H9 (cell line): ENCODE measurements at regions not wholly inside any gene's neighbourhood (a gene's known extent, or its start where the extent isn't known, plus 50 kb on each side); places are given as distances from the start of the nearest gene placed in this dataset.

Experiments
- DNase-seq: peaks from one replicate; pipeline ENCODE4 v3.0.0-alpha.2; 2017
- H2AFZ ChIP-seq: one replicate; pipeline ENCODE4 v1.6.1; 2013; ENCODE audit warnings: mild to moderate bottlenecking, low read length, control low read depth, moderate library complexity
- H2AK5ac ChIP-seq: 2 replicates; pipeline ENCODE4 v1.6.1; 2013; ENCODE audit warnings: low read length, control low read depth, mixed read lengths; ENCODE audit not compliant: insufficient read length
- H2BK120ac ChIP-seq: one replicate; pipeline ENCODE4 v1.6.1; 2013; ENCODE audit warnings: low read depth, mild to moderate bottlenecking, low read length, control low read depth, inconsistent platforms; ENCODE audit not compliant: poor library complexity, severe bottlenecking
- H2BK12ac ChIP-seq: 2 replicates; pipeline ENCODE4 v1.6.1; 2013; ENCODE audit warnings: low read length, control low read depth, mixed read lengths, low read depth; ENCODE audit not compliant: insufficient read length
- H2BK15ac ChIP-seq: 2 replicates; pipeline ENCODE4 v1.6.1; 2013; ENCODE audit warnings: low read depth, low read length, control low read depth
- H2BK20ac ChIP-seq: one replicate; pipeline ENCODE4 v1.6.1; 2013; ENCODE audit warnings: low read depth, mild to moderate bottlenecking, low read length, control low read depth, inconsistent platforms; ENCODE audit not compliant: poor library complexity, severe bottlenecking
- H2BK5ac ChIP-seq: 2 replicates; pipeline ENCODE4 v1.6.1; 2013; ENCODE audit warnings: low read length, control low read depth, mixed read lengths; ENCODE audit not compliant: insufficient read length
- H3K14ac ChIP-seq: 2 replicates; pipeline ENCODE4 v1.6.1; 2013; ENCODE audit warnings: low read length, control low read depth; ENCODE audit not compliant: insufficient read depth
- H3K18ac ChIP-seq: 2 replicates; pipeline ENCODE4 v1.6.1; 2013; ENCODE audit warnings: low read depth, mild to moderate bottlenecking, mixed read lengths, low read length, control low read depth; ENCODE audit not compliant: insufficient read length
- H3K23ac ChIP-seq: 2 replicates; pipeline ENCODE4 v1.6.1; 2013; ENCODE audit warnings: low read length, control low read depth, mixed read lengths, low read depth; ENCODE audit not compliant: insufficient read length
- H3K23me2 ChIP-seq: 2 replicates; pipeline ENCODE4 v1.6.1; 2013; ENCODE audit warnings: low read depth, mild to moderate bottlenecking, mixed read lengths, low read length, control low read depth; ENCODE audit not compliant: insufficient read length, poor library complexity, severe bottlenecking
- H3K27ac ChIP-seq: 2 replicates; pipeline ENCODE4 v1.5.1; 2013; ENCODE audit warnings: low read length, control low read depth, mixed read lengths, low read depth; ENCODE audit not compliant: insufficient read length
- H3K27me3 ChIP-seq: 2 replicates; pipeline ENCODE4 v1.6.1; 2013; ENCODE audit warnings: low read length, control low read depth, inconsistent platforms; ENCODE audit not compliant: insufficient read depth
- H3K4ac ChIP-seq: 2 replicates; pipeline ENCODE4 v1.6.1; 2013; ENCODE audit warnings: low read depth, mild to moderate bottlenecking, control low read depth, inconsistent platforms, low read length, moderate library complexity
- H3K4me1 ChIP-seq: 2 replicates; pipeline ENCODE4 v1.6.1; 2013; ENCODE audit warnings: low read length, control low read depth, inconsistent platforms; ENCODE audit not compliant: insufficient read depth
- H3K4me2 ChIP-seq: 2 replicates; pipeline ENCODE4 v1.6.1; 2013; ENCODE audit warnings: low read length, control low read depth, mixed read lengths; ENCODE audit not compliant: insufficient read length, insufficient read depth
- H3K56ac ChIP-seq: 2 replicates; pipeline ENCODE4 v1.6.1; 2013; ENCODE audit warnings: low read depth, mild to moderate bottlenecking, mixed read lengths, low read length, control low read depth; ENCODE audit not compliant: insufficient read length
- H3K79me1 ChIP-seq: 2 replicates; pipeline ENCODE4 v1.6.1; 2013; ENCODE audit warnings: low read depth, mild to moderate bottlenecking, moderate library complexity, low read length, control low read depth, inconsistent platforms; ENCODE audit not compliant: insufficient read depth, poor library complexity, severe bottlenecking
- H3K79me2 ChIP-seq: 2 replicates; pipeline ENCODE4 v1.6.1; 2013; ENCODE audit warnings: low read length, control low read depth, inconsistent platforms; ENCODE audit not compliant: insufficient read depth
- H3K9ac ChIP-seq: 2 replicates; pipeline ENCODE4 v1.6.1; 2013; ENCODE audit warnings: low read length, control low read depth, mixed read lengths; ENCODE audit not compliant: insufficient read length; ENCODE audit errors: extremely low read depth
- H3K9me3 ChIP-seq: one replicate; pipeline ENCODE4 v1.6.1; 2013; ENCODE audit warnings: low read depth, low read length, inconsistent platforms; ENCODE audit not compliant: control insufficient read depth
- H3T11ph ChIP-seq: one replicate; pipeline ENCODE4 v1.6.1; 2013; ENCODE audit warnings: mild to moderate bottlenecking, low read length, control low read depth, inconsistent platforms
- H4K20me1 ChIP-seq: one replicate; pipeline ENCODE4 v1.6.1; 2013; ENCODE audit not compliant: control insufficient read depth, insufficient read length, insufficient read depth
- H4K5ac ChIP-seq: 2 replicates; pipeline ENCODE4 v1.6.1; 2013; ENCODE audit warnings: low read depth, mild to moderate bottlenecking, mixed read lengths, low read length, control low read depth; ENCODE audit not compliant: insufficient read length
- H4K8ac ChIP-seq: replicated peaks from 2 replicates; pipeline ENCODE4 v1.6.1; 2013; ENCODE audit warnings: low read length, control low read depth, mixed read lengths, low read depth; ENCODE audit not compliant: insufficient read length
- H4K91ac ChIP-seq: 2 replicates; pipeline ENCODE4 v1.6.1; 2013; ENCODE audit warnings: low read depth, mild to moderate bottlenecking, moderate library complexity, mixed read lengths, low read length, control low read depth; ENCODE audit not compliant: insufficient read length
- H3K27ac Mint-ChIP-seq, 3 experiments: 2 replicates in 2 of 3; 3 replicates in 1 of 3; pipeline ENCODE4 v1.8.0; 2020 to 2021; ENCODE audit warnings: mixed read lengths in 3 of 3, mild to moderate bottlenecking in 1 of 3, moderate library complexity in 1 of 3
- H3K27me3 Mint-ChIP-seq: 2 replicates; pipeline ENCODE4 v1.8.0; 2021; ENCODE audit warnings: low read depth, mild to moderate bottlenecking, moderate library complexity, mixed read lengths
- H3K36me3 Mint-ChIP-seq, 3 experiments: 2 replicates in 2 of 3; 3 replicates in 1 of 3; pipeline ENCODE4 v1.8.0; 2020 to 2021; ENCODE audit warnings: low read depth in 3 of 3, mixed read lengths in 3 of 3; ENCODE audit not compliant: insufficient read depth in 1 of 3
- H3K4me1 Mint-ChIP-seq, 2 experiments: 2 replicates each; pipeline ENCODE4 v1.8.0; 2020; ENCODE audit warnings: mixed read lengths in 2 of 2
- H3K4me3 Mint-ChIP-seq, 2 experiments: 2 replicates in 1 of 2; 3 replicates in 1 of 2; pipeline ENCODE4 v1.8.0; 2020 to 2021; ENCODE audit warnings: mild to moderate bottlenecking in 2 of 2, mixed read lengths in 2 of 2, moderate library complexity in 1 of 2
- H3K9me3 Mint-ChIP-seq, 2 experiments: 2 replicates in 1 of 2; 3 replicates in 1 of 2; pipeline ENCODE4 v1.8.0; 2020; ENCODE audit warnings: mild to moderate bottlenecking in 2 of 2, mixed read lengths in 2 of 2, moderate library complexity in 1 of 2
- WGBS: extraction: QIAGEN DNeasy Blood & Tissue Kit; methylation state at CpG from one replicate; pipeline ENCODE4 v1.1.7; 2013; ENCODE audit warnings: missing lambda C conversion rate, low lambda C conversion rate, mixed read lengths; ENCODE audit not compliant: insufficient read length; ENCODE audit errors: extremely low coverage; 5-methylcytosine and 5-hydroxymethylcytosine counted together
- TF ChIP-seq, protein P1 (sequence below): fragments of 200-600 bp; sonication (generic); conservative IDR thresholded peaks from 3 replicates; pipeline ENCODE4 v1.8.0; 2021; ENCODE audit warnings: antibody characterized with exemption, mild to moderate bottlenecking

DNA sequence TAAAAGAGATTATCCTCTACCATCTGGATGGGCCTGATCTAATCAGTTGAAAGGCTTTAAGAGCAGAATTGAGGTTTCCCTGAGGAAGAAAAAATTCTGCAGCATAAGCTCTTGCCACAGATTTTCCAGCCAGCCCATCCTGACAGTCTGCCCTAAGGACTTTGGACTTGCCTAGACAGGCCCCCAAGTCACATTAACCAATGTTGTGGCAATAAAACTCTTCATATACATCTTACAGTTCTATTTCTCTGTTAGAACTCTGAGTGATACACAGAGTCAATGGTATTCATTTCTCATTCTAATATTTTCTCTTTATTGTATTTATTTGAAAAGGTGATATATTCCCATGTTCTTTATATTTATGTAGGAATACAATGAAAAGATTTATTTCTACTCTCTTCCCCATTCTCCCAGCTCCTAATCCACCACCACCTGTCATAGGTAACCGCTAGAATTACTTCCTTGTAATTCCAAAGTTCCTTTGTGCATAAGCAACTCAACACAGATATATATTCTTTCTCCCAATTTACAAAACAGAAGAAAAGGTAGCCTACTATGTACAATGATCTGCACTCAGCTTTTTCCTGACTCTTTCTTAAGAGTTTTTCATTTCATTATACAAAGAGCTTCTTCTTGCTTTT lies 182.1 kb downstream of the CAPZA3 start:
- Histone ChIP-seq H3K56ac (no peak overlapping the region), H4K91ac (no peak overlapping the region), H4K20me1 (no peaks in the 10 kb centered on the region), H2BK12ac (no peak overlapping the region), H3K79me1 (no peaks in the 10 kb centered on the region), H3T11ph (no peak overlapping the region), H3K79me2 (no peaks in the 10 kb centered on the region), H3K23ac (no peak overlapping the region), H2AFZ (no peak overlapping the region), H3K4me2 (no peak overlapping the region), H3K27me3 (no peaks in the 10 kb centered on the region), H3K18ac (no peak overlapping the region), H3K4me1 (no peaks in the 10 kb centered on the region), H3K9ac (no peak overlapping the region), H2BK15ac (no peak overlapping the region), H3K9me3 (no peaks in the 10 kb centered on the region), H2BK5ac (no peak overlapping the region), H4K8ac (no peak overlapping the region), H2AK5ac (no peak overlapping the region), H4K5ac (no peak overlapping the region), H3K23me2 (no peaks in the 10 kb centered on the region), H3K4ac (no peak overlapping the region), H3K14ac (no peak overlapping the region), H2BK120ac (no peak overlapping the region), H3K27ac (no peak overlapping the region), H2BK20ac (no peak overlapping the region)
- Mint-ChIP-seq H3K36me3 (no peaks in the 10 kb centered on the region), H3K4me1 (peaks cover 21 to 24% of the 10 kb centered on the region in 2 experiments), H3K4me3 (no peak overlapping the region), H3K9me3 (peaks cover 0 to 4% of the 10 kb centered on the region in 2 experiments; a peak in 1 of 5 replicates), H3K27ac (no peak overlapping the region), H3K27me3 (no peaks in the 10 kb centered on the region)
- WGBS, result no CpG with 5 or more reads among the region's 1 CpG
- TF ChIP-seq, protein P1, sequence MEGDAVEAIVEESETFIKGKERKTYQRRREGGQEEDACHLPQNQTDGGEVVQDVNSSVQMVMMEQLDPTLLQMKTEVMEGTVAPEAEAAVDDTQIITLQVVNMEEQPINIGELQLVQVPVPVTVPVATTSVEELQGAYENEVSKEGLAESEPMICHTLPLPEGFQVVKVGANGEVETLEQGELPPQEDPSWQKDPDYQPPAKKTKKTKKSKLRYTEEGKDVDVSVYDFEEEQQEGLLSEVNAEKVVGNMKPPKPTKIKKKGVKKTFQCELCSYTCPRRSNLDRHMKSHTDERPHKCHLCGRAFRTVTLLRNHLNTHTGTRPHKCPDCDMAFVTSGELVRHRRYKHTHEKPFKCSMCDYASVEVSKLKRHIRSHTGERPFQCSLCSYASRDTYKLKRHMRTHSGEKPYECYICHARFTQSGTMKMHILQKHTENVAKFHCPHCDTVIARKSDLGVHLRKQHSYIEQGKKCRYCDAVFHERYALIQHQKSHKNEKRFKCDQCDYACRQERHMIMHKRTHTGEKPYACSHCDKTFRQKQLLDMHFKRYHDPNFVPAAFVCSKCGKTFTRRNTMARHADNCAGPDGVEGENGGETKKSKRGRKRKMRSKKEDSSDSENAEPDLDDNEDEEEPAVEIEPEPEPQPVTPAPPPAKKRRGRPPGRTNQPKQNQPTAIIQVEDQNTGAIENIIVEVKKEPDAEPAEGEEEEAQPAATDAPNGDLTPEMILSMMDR, result no peak
- DNase-seq, result no peak
